K562 (cell line): ENCODE measurements at regions not wholly inside any gene's neighbourhood (a gene's known extent, or its start where the extent isn't known, plus 50 kb on each side); places are given as distances from the start of the nearest gene placed in this dataset.

ENCODE experiments used
- ATAC-seq: fragments of 200-7000 bp; cut with Tn5 transposase; 3 replicates; pipeline ENCODE4 v1.9.1; 2020; ENCODE audit warnings: moderate library complexity
- BruUV-seq: library from RNA; stranded (reverse); fragments of 400-500 nt; replicated peaks from 2 replicates; lab custom pipeline; 2021; lab: Mats Ljungman, UMichigan
- CTCF ChIA-PET: fragments of 300-600 bp; formaldehyde crosslinking; extraction: SDS; loops from one replicate; lab custom pipeline; 2021; ENCODE audit warnings: low intra/inter-chr PET ratio; lab: Yijun Ruan, JAX
- POLR2A ChIA-PET: fragments of 300-600, 350-650 bp; sonication (Branson Sonifier 250); formaldehyde crosslinking; extraction: SDS; loops from one replicate; lab custom pipeline; 2021; ENCODE audit warnings: antibody characterized with exemption, inconsistent platforms; lab: Yijun Ruan, JAX
- DNase-seq, 4 experiments: peaks; one replicate each; pipeline versions ENCODE4 v3.0.0 to v3.0.0-alpha.2; 2011 to 2018; ENCODE audit warnings: low spot score in 3 of 4, mixed read lengths in 3 of 4; ENCODE audit errors: extremely low read depth in 1 of 4
- FAIRE-seq: peaks from 2 replicates; lab custom pipeline; 2011; peaks lifted over from hg19 to GRCh38; lab: Jason Lieb, UNC
- H2AFZ ChIP-seq: 2 replicates; pipeline ENCODE4 v1.6.0; 2011; ENCODE audit warnings: low read depth, low read length, control low read depth, inconsistent platforms
- H3K27ac ChIP-seq: fragments of 200-600 bp; 3 replicates; pipeline ENCODE4 v1.8.0; 2011; ENCODE audit warnings: low read depth, mild to moderate bottlenecking, control low read depth, inconsistent platforms, low read length, moderate library complexity, mixed read lengths; ENCODE audit errors: extremely low read depth
- H3K27me3 ChIP-seq, 2 experiments: fragments of 300-600 bp in 1 of 2; 2 replicates in 1 of 2; 3 replicates in 1 of 2; pipeline versions ENCODE4 v1.6.0 to v1.8.0; 2011; ENCODE audit warnings: inconsistent platforms in 2 of 2, low read length in 2 of 2, mild to moderate bottlenecking in 1 of 2, mixed read lengths in 1 of 2, moderate library complexity in 1 of 2; ENCODE audit not compliant: control insufficient read depth in 2 of 2, insufficient read depth in 2 of 2
- H3K36me3 ChIP-seq: fragments of 300-600 bp; 3 replicates; pipeline ENCODE4 v1.8.0; 2011; ENCODE audit warnings: mild to moderate bottlenecking, low read length, inconsistent platforms; ENCODE audit not compliant: control insufficient read depth, insufficient read depth
- H3K4me1 ChIP-seq, 2 experiments: fragments of 200-600 bp in 1 of 2; replicated peaks in 1 of 2; 2 replicates in 1 of 2; 3 replicates in 1 of 2; pipeline versions ENCODE4 v1.5.1 to v1.8.0; 2011; ENCODE audit warnings: inconsistent platforms in 2 of 2, low read length in 2 of 2, mild to moderate bottlenecking in 1 of 2, mixed read lengths in 1 of 2, moderate library complexity in 1 of 2; ENCODE audit not compliant: control insufficient read depth in 2 of 2, insufficient read depth in 2 of 2
- H3K4me2 ChIP-seq: 2 replicates; pipeline ENCODE4 v1.6.1; 2011; ENCODE audit warnings: low read length, control low read depth, inconsistent platforms, mixed read lengths; ENCODE audit not compliant: insufficient read depth
- H3K4me3 ChIP-seq: fragments of 200-600 bp; sonication (generic), shearing (Covaris generic); 2 replicates; pipeline ENCODE4 v1.5.1; 2016; ENCODE audit warnings: control low read depth, inconsistent platforms
- H3K79me2 ChIP-seq: fragments of 200-600 bp; 3 replicates; pipeline ENCODE4 v1.8.0; 2011; ENCODE audit warnings: low read length, inconsistent platforms; ENCODE audit not compliant: control insufficient read depth, insufficient read depth
- H3K9ac ChIP-seq, 2 experiments: 2 replicates each; pipeline versions ENCODE4 v1.6.0 to v1.6.1; 2011; ENCODE audit warnings: low read depth in 2 of 2, low read length in 2 of 2, control low read depth in 1 of 2, inconsistent platforms in 1 of 2, mild to moderate bottlenecking in 1 of 2, mixed read lengths in 1 of 2; ENCODE audit not compliant: insufficient read depth in 1 of 2
- H3K9me1 ChIP-seq: one replicate; pipeline ENCODE4 v1.6.0; 2011; ENCODE audit warnings: inconsistent platforms, mild to moderate bottlenecking, low read length, moderate library complexity; ENCODE audit not compliant: control insufficient read depth, insufficient read depth
- H3K9me3 ChIP-seq: replicated peaks from 2 replicates; pipeline ENCODE4 v1.5.1; 2011; ENCODE audit warnings: low read depth, low read length, inconsistent platforms; ENCODE audit not compliant: control insufficient read depth, insufficient read depth
- H4K20me1 ChIP-seq: replicated peaks from 2 replicates; pipeline ENCODE4 v1.6.1; 2011; ENCODE audit warnings: low read length, inconsistent platforms, mixed read lengths; ENCODE audit not compliant: control insufficient read depth, insufficient read depth
- C11orf30 ChIP-seq: fragments of 450-650 bp; IDR thresholded peaks from 2 replicates; pipeline ENCODE4 v1.6.1; 2016; ENCODE audit warnings: low read depth, mild to moderate bottlenecking
- DPF2 ChIP-seq: fragments of 450-650 bp; IDR thresholded peaks from 2 replicates; pipeline ENCODE4 v1.6.1; 2016
- HNRNPH1 ChIP-seq: fragments of 200-400 bp; formaldehyde crosslinking; optimal IDR thresholded peaks from 2 replicates; pipeline ENCODE3; 2017; ENCODE audit warnings: low read depth, mild to moderate bottlenecking, low read length, moderate library complexity
- KDM2B ChIP-seq: fragments of 250-450 bp; sonication (Bioruptor Pico); IDR thresholded peaks from 2 replicates; pipeline ENCODE4 v1.8.0; 2021; ENCODE audit warnings: mild to moderate bottlenecking, moderate library complexity
- MBD2 ChIP-seq: sonication (generic); IDR thresholded peaks from 2 replicates; pipeline ENCODE4 v1.6.1; 2016; ENCODE audit warnings: low read depth, borderline replicate concordance
- RFX5 ChIP-seq: IDR thresholded peaks from 2 replicates; pipeline ENCODE4 v1.6.1; 2011; ENCODE audit warnings: low read depth, mild to moderate bottlenecking, improper control_type of control experiment, low read length
- RUNX1 ChIP-seq: sonication (generic); IDR thresholded peaks from 2 replicates; pipeline ENCODE4 v1.6.1; 2016; ENCODE audit warnings: antibody characterized with exemption, low read depth
- TAF7 ChIP-seq: fragments of 450-650 bp; IDR thresholded peaks from 2 replicates; pipeline ENCODE4 v1.6.1; 2016; ENCODE audit warnings: missing genetic modification characterization, missing compliant biosample characterization
- ZC3H4 ChIP-seq: sonication (generic); formaldehyde crosslinking; IDR thresholded peaks from 2 replicates; pipeline ENCODE4 v1.9.0; 2021; ENCODE audit warnings: missing genetic modification reagents, borderline replicate concordance
- WGBS: fragments of 100-300 bp; shearing (Covaris generic); methylation state at CpG from one replicate; pipeline ENCODE4 v1.1.6; 2016; ENCODE audit warnings: low coverage, mixed read lengths; ENCODE audit not compliant: insufficient coverage; ENCODE audit errors: missing lambda C conversion rate; 5-methylcytosine and 5-hydroxymethylcytosine counted together
- in situ Hi-C: fragments of 300-500 bp; cut with MboI; formaldehyde crosslinking; loops from 4 replicates; pipeline ENCODE4 v1.15.0; 2018; ENCODE audit warnings: inconsistent platforms, mixed read lengths
- intact Hi-C: fragments of 100-400 bp; cut with micrococcal nuclease; formaldehyde crosslinking; loops from 2 replicates; pipeline ENCODE4 v1.14.2; 2022
- TF ChIP-seq, protein P1 (sequence below): sonication (generic); formaldehyde crosslinking; IDR thresholded peaks from 2 replicates; pipeline ENCODE4 v1.8.1; 2023; ENCODE audit warnings: mild to moderate bottlenecking, missing genetic modification reagents
- TF ChIP-seq, protein P2 (sequence below): IDR thresholded peaks from 2 replicates; pipeline ENCODE4 v1.6.1; 2011; ENCODE audit not compliant: insufficient read length; ENCODE audit errors: extremely low read depth

DNA sequence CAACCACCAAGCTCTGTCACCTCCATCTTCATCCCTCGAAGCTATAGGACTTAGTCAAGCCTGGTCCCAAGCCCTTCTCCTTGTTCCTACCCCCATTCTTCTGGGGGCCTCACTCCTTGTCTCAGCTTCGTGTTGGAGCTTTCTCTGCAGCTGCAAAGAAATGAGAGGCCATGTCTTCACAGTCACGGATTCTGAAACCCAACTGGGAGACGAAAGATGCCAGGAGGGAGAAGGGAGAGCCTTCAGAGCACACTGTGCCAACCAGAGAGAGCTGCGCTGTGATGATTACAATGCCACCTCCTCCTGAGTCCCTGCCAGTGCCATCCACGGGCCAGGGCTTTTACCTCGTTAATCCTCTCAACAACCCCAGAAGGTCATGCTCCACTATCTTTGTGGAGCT is 469.3 kb downstream of the TBC1D22A start:
- Histone ChIP-seq H3K79me2 (no peaks in the 10 kb centered on the region), H3K27ac (no peak overlapping the region), H3K9ac (no peak overlapping the region), H3K4me2 (no peak overlapping the region), H3K9me1 (no peaks in the 10 kb centered on the region), H3K4me3 (no peak overlapping the region), H3K36me3 (no peaks in the 10 kb centered on the region), H3K4me1 (no peaks in the 10 kb centered on the region), H2AFZ (no peak overlapping the region), H3K9me3 (no peaks in the 10 kb centered on the region), H4K20me1 (no peaks in the 10 kb centered on the region), H3K27me3 (no peaks in the 10 kb centered on the region)
- ATAC-seq (no peak), FAIRE-seq (no peak), DNase-seq (no peak)
- in situ Hi-C loops: no loop called here
- TF ChIP-seq RUNX1 (no peak), HNRNPH1 (no peak), ZC3H4 (CRISPR knock-in tag) (no peak), TAF7 (tag) (no peak), RFX5 (no peak), DPF2 (no peak), KDM2B (no peak), C11orf30 (no peak), MBD2 (no peak)
- TF ChIP-seq, protein P1, sequence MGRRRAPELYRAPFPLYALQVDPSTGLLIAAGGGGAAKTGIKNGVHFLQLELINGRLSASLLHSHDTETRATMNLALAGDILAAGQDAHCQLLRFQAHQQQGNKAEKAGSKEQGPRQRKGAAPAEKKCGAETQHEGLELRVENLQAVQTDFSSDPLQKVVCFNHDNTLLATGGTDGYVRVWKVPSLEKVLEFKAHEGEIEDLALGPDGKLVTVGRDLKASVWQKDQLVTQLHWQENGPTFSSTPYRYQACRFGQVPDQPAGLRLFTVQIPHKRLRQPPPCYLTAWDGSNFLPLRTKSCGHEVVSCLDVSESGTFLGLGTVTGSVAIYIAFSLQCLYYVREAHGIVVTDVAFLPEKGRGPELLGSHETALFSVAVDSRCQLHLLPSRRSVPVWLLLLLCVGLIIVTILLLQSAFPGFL (CRISPR knock-in tag): no peak
- TF ChIP-seq, protein P2, sequence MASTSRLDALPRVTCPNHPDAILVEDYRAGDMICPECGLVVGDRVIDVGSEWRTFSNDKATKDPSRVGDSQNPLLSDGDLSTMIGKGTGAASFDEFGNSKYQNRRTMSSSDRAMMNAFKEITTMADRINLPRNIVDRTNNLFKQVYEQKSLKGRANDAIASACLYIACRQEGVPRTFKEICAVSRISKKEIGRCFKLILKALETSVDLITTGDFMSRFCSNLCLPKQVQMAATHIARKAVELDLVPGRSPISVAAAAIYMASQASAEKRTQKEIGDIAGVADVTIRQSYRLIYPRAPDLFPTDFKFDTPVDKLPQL: no peak
- ChIA-PET POLR2A (no interaction called here), CTCF (no interaction called here)
- WGBS: 0% methylated on average over 5 of the region's 7 CpGs
- BruUV-seq: no TSS peak
- intact Hi-C loops: no loop called here
